Non-pigmented ciliary epithelial cell (primary cell): ENCODE measurements at regions not wholly inside any gene's neighbourhood (a gene's known extent, or its start where the extent isn't known, plus 50 kb on each side); places are given as distances from the start of the nearest gene placed in this dataset.
"Not testable (repeated sequence)": the region's sequence is repeated elsewhere in the genome, so short reads cannot be mapped to it uniquely, and the experiment has no call there.

Experiments
- DNase-seq: peaks from one replicate; pipeline ENCODE4 v3.0.0-alpha.2; 2010; ENCODE audit warnings: low read depth

GRCh38 chr1:148432318-148432717 lies 50.8 kb downstream of the PPIAL4G start:
- not testable (repeated sequence) for DNase-seq

- not testable (repeated sequence) for DNase-seq
These were observed 53.2 kb downstream of the PPIAL4G start for GRCh38 chr1:148429856-148430255.

GRCh38 chr1:148426940-148427611 lies 56.0 kb downstream of the PPIAL4G start:
- DNase-seq = not testable (repeated sequence)

GRCh38 chr1:148426385-148426784 lies 56.7 kb downstream of the PPIAL4G start:
- not testable (repeated sequence) for DNase-seq

DNA sequence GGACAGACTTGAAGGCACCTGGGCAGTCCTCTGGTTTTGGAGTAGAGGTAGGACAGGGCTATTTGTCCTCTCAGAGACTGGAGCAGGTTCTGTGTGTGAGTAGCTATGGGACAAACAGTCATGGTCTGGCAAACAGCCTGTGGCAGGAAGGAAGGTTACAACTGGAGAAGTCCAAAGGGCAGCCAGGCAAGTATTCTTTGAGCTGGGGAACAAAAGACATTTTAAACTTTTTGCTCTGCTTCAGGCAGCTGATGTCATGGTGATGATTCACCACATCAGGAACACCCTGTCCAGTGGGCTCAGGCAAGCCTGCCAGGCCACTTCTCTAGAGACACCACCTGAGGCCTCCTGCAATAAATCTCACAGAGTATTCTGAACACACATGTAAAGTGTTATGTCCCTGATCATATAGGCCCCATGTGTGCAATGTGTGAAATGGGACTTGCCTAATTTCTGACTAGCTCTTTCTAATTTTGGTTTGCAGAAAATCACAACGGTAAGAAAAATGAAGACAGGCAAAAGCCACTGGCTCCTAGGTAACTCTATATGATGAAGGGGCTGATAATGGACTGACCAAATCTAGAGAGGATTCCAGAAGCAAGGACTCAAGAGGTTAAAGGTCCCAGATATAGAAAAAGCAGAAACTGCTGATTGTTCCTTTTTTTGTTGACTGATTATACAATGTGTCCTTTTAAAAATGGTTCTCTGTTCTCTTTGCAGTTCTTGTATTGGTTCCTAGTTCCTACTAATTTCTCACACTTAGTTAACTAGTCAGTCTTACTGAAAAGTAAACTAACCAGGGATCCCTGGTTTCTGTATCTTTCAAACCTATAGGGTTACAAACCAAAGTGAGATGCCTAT lies 58.7 kb downstream of the PPIAL4G start:
- not testable (repeated sequence) for DNase-seq

- not testable (repeated sequence) for DNase-seq
These were observed 60.2 kb downstream of the PPIAL4G start for GRCh38 chr1:148422921-148423320.

DNA sequence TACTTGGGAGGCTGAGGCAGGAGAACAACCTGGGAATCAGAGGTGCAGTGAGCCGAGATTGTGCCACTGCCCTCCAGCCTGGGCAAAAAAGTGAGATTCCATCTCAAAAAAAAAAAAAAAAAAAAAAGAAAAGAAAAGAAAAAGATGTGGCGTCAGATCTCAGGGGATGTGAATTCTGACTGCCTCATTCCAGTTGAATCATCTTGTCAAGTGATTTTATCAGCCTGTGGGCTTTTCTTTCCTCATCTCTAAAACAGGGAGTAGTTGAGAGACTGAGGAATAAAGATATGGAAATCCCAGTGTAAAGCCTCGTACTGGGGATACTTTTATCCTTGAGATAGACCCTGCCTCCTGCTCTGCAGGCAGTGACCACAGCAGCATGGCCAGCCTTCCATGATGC lies 65.9 kb downstream of the PPIAL4G start:
- not testable (repeated sequence) for DNase-seq

DNA sequence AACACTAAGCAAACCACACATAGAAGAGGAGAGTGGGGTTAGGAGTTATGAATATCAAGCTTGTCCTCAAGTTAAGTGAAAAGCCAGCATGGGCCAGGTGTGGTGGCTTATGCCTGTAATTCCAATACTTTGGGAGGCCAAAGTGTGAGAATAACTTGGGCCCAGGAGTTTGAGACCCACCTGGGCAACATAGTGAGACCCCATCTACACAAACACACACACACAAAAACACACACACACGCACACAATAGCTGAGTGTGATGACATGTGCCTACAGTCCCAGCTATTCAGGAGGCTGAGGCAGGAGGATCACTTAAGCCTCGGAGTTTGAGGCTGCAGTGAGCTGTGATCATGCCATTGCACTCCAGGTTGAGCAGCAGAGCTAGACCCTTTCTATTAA lies 69.7 kb downstream of the PPIAL4G start:
- DNase-seq = not testable (repeated sequence)

- not testable (repeated sequence) for DNase-seq
These were observed 78.1 kb downstream of the PPIAL4G start for GRCh38 chr1:148404786-148405568.

DNA sequence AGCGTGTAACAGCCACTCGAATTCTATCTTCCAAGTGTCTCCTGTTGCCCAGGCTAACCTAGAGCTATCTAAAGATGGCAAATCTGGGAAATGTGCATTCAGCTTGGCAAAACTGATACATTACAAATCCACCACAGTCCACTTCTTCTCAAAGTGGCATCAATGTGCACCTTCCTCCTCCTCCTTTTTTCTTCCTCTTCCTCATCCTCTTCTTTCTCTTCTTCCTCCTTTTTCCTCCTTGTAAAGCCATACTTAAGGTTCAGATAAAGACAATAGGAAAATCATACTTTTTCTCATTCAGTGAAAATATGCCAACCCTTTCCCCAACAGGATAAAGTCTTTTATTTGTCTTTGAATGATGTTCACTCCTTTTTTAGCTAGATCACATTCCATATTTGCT lies 79.2 kb downstream of the PPIAL4G start:
- DNase-seq = not testable (repeated sequence)

DNA sequence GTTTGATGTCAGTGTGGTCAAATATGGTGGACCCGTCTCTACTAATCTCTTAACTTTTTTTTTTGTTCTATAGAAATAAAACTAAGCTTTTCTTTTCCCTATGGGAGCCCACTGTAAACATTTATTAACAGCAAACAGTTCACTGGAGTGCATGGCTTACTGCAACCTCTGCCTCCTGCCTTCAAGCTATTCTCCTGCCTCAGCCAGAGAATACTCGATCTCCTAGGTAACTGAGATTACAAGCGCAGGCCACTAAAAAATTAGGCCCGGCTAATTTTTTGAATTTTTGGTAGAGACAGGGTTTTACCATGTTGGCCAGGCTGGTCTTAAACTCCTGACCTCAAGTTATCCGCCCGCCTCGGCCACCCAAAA lies 80.0 kb downstream of the PPIAL4G start:
- not testable (repeated sequence) for DNase-seq

- DNase-seq = peak; percentile 9
These were observed 80.7 kb downstream of the PPIAL4G start for GRCh38 chr1:148402152-148403084.

- not testable (repeated sequence) for DNase-seq
These were observed 85.6 kb downstream of the PPIAL4G start for GRCh38 chr1:148397516-148397915.

GRCh38 chr1:148392505-148392904 lies 90.6 kb downstream of the PPIAL4G start:
- DNase-seq = not testable (repeated sequence)

- not testable (repeated sequence) for DNase-seq
These were observed 91.8 kb downstream of the PPIAL4G start for GRCh38 chr1:148391323-148391722.

DNA sequence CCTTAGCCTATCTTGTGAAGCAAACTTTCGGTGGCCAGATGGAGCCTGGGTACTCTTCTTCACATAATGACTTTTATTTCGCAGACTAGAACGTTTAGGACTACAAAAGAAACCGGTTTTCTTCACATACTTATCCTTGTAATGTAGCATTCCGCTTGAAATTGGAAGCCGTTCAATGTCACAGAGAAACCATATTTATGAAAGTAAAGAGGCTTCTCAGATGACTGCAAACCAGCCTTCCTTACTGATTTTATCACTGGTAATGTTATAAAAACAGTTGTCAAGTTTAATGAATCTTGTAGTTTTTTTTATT lies 94.1 kb downstream of the PPIAL4G start:
- no peak for DNase-seq

- DNase-seq = peak; percentile 70
These were observed 94.7 kb downstream of the PPIAL4G start for GRCh38 chr1:148388260-148389026.

DNA sequence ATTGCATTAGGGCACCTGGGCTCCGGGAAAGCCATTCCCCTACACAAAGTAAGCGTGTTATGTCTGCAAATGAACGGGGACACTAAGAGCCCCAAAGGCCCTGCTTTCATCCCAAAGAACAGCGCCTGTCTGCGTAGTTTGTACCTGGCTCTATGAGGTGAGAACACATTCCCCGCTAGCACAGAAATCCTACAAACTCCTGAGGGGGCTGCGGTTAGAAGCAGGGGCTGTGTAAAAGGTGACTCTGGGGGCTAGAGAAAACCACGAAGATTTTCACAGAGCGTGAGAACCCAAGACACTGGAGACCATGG lies 95.2 kb downstream of the PPIAL4G start:
- not testable (repeated sequence) for DNase-seq

GRCh38 chr1:148387122-148387948 lies 95.8 kb downstream of the PPIAL4G start:
- not testable (repeated sequence) for DNase-seq

GRCh38 chr1:148386617-148387016 lies 96.5 kb downstream of the PPIAL4G start:
- DNase-seq = no peak
